Left hindlimb (tissue), 1 donor: ENCODE measurements at regions not wholly inside any gene's neighbourhood (a gene's known extent, or its start where the extent isn't known, plus 50 kb on each side); places are given as distances from the start of the nearest gene placed in this dataset.
"Not testable (repeated sequence)": the region's sequence is repeated elsewhere in the genome, so short reads cannot be mapped to it uniquely, and the experiment has no call there.

Experiments used
- DNase-seq: peaks from one replicate; pipeline ENCODE4 v3.0.0-alpha.2; 2018

- DNase-seq = no peak
These were observed 216.9 kb upstream of the NRIP1 start for GRCh38 chr21:15281714-15282113.

- no peak for DNase-seq
These were observed 217.9 kb upstream of the NRIP1 start for GRCh38 chr21:15282665-15283064.

- no peak for DNase-seq
These were observed 218.3 kb upstream of the NRIP1 start for GRCh38 chr21:15283138-15283537.

DNA sequence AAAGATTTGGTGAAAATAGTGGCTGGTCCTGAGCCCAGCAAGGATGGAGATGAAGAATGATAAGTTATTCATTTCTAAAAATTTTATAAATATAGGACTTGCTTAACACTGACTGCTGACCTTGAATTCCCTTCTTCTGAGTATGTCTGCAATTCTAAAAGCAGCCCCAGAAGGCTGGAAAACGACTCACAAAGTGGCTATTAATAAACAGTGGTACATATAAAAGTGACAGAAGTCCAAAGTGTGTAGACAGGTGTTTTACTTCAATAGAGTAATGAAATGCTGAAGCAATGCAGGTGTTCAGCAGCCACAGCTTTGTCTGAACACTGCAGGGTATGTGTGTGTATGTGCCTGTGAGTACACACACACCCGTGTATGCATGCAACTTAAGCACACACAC is 219.0 kb upstream of the NRIP1 start:
- DNase-seq = no peak

DNA sequence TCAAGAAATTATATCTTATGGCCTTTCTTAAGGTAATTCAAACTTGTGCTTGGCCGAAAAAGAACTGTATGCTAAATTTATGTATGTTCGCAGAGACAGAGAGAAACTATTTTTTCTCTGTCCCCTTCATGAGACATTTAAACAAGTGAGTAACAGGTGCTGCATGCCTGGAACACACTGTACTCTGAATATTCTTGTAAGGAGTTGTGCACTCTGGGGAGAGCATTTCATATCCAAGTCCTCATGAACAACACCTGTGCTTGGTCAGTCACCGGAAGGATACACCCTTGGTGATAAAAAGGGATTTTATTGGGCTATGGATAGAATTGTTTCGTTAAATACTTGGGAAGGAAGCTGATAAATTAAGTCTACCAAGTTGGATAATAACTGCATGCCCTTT is 220.8 kb upstream of the NRIP1 start:
- DNase-seq = no peak

DNA sequence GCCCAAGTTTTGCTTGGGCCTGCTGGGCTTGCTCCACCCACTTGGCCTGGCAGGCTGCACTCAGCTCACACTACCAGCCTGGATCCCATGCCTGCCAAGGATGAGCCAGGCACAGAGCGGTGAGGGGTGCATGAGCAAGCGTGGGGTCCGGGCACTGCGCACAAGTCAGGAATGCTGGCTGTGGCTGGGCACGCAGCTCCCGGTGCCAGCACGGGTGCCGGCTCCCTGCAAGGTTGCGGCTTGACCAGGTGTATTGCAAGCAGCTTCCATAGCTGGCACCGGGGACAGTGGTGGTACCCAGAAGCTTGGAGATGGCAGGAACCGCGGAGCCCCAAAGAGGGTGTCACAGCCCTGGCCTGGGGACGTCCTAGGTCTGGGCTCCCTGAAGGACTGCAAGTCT is 224.4 kb upstream of the NRIP1 start:
- DNase-seq = no peak

DNA sequence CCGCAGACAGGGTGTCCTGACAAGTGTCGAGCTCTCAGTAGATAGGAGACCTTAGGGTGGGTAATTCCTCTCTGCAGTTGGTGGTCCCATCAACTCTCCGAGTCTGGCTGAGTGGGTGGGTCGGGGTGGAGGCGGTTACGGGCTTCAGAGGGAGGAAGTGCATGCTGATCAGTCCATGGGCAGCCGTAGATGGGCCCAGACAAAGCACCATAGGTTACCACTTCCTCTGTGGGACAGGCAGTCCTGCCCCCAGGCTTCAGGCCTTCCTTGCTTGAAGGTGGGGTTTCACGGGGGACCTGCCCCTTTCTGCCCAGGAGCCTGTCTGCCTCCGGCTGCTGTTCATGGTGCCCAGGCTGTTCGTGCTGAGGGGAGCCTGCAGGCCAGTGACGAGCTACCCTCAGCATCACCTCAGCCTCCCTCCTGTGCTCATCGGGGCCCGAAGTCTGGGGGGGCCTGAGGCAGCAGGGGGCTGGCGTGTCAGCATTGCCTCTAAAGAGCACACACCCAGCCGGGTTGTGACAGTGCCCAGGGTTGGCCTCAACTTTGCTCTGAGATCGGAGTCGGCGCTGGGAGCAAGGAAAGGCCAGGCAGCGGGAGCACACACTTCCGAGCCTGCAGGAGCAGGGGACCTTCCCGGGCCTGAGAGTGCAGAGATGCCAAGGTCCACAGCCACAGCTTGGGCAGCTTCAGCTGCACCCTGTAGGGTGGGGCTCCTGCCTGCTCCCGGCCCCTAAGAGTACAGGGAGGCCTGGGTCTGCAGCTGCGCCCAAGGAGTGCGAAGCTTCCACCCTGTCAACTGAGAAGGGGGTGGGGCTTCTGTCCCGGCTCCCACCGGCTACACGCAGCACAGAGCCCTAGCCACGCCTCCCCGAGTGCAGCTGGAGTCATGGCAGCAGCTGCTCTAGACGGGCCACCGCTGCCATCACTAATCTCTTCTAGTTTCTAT is 225.4 kb upstream of the NRIP1 start:
- DNase-seq = no peak

DNA sequence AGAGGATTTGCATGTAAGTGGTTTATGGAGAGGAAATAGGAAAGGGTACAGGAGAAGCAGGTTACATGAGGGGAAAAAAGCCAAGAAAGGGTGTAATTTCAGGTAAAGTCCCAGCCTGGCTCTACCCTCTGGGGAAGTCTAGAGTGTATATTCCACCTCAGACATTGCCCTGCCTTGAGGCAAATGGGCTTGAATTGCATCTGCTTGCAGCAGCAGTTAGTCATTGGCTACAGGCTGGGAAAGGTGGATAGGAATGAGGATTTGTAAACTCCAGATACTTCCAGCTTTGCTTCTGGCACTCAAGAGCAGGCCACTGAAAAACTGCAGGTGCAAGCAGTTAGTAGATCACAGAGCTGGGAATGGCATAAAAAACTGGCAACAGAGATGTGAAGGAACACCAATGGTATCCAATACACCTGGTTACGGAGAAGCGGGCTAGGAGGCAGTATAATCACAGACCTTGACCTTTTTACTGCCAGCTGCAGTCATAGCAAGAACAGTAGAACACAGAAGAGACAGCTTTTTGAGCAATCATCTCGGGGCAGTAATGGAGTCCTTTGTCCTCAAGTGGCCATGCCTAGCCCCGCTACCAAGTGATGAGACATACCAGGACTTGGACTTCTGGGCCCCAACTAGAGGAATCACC is 226.9 kb upstream of the NRIP1 start:
- no peak for DNase-seq

- DNase-seq = no peak
These were observed 228.4 kb upstream of the NRIP1 start for GRCh38 chr21:15293240-15293639.

GRCh38 chr21:15295875-15296274 is 231.1 kb upstream of the NRIP1 start:
- DNase-seq = no peak

GRCh38 chr21:15297824-15298223 is 233.0 kb upstream of the NRIP1 start:
- no peak for DNase-seq

- DNase-seq = no peak
These were observed 233.5 kb upstream of the NRIP1 start for GRCh38 chr21:15298306-15298705.

DNA sequence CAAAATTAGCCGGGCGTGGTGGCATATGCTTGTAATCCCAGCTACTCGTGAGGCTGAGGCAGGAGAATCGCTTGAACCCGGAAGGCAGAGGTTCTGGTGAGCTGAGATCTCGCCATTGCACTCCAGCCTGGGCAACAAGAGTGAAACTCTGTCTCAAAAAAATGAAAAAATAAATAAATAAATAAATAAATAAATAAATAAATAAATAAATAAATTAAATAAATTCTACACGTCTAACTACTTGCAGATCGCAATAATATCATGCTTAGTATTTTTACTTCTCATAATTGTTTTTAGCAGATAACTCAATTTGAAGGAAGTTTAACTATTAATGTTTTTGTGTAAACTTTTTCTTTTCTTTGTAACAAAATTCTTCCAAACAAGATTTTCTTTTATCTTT is 234.0 kb upstream of the NRIP1 start:
- not testable (repeated sequence) for DNase-seq

GRCh38 chr21:15300131-15300530 is 235.3 kb upstream of the NRIP1 start:
- DNase-seq = no peak

DNA sequence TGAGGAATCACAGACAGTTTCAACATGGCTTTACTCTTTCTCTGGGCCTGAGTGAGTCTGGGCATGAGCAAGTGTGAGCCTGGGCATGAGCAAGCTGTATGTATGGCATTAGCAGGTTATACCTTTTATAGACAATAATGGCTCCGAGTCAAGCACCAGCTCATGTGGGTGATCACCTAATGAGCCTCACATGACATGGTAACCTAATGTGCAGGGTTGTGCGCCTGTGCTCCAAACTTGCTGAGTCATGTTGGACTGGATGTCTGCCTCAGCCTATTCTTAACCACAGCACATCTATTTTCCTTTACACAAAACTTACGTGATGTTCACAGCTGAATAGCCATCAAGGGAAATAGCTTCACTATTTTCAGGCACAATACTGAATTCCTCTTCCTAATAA is 236.2 kb upstream of the NRIP1 start:
- DNase-seq = no peak

DNA sequence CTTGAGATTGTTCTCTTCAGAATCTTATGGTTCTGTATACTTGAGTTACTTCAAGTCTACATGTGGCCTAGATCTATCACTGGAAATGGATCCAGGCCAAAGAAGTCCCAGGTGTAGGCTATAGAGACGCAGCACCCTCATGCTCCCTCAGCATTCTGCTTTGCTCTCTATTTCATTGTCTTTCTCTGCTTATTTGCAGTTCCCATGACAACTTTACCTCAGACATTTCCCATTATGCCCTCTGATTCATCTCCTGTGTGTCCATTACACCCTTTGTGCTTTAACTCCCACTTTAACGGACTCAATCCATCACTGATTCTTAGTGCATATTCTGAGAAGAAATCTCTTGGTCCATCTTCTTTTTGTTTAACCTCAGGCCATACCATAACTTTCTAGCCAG is 236.9 kb upstream of the NRIP1 start:
- no peak for DNase-seq

DNA sequence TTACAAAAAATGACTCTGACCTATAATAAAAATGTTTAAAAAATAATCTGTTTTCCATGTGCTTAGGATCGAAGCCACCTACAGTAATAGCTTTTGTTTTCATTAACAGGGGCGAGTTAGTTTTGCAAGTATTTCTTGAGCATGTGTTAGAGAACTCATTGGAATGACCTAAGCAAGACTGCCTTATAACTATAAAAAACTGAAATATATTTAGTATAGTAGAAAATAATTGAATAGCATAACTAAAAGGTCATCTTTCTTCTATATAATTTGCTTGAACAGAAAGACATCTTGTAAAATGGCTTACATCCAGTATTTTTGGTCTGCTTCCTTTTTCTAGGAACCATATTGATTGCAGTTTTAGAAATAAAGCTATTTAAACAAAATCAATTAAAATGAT is 241.5 kb upstream of the NRIP1 start:
- DNase-seq = no peak

DNA sequence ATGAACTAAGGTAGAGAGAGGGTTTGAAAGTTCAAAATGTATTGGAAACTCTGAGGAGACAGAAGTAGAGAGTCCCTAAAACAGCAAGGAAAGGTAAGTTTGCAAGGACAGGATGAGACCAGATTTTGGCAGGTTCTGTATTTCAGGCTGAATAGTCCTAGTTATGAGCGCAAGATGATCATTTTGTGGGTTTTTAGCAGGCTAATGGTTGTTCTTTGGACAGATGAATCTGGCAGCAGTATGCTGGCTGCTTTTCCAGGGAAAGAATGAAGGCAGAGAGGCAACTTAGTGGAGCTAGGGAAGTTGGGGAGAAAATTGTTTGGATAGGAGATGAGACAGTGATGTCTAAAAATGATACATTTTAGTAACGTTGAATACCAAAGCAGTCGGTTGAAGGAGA is 243.5 kb upstream of the NRIP1 start:
- no peak for DNase-seq

GRCh38 chr21:15309022-15309590 is 244.3 kb upstream of the NRIP1 start:
- DNase-seq = no peak

DNA sequence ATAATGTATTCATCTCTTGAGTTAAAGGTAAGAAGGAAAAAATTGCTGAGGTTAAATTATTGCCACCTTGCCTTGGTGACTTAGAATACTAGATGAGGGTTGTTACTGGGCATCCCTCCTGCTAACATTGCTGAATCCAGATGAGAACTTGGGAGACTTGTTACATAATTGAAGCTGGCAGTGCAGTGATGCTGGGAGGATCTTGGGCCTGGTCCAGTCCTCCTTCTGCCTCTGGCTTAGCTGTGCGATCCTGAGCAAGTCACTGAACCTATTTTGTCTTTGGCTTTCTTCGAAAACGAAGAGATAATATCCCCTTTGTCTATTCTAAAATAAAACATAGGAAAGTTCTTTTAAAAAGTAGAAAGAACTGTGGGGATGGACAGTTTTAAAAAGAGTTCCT is 244.9 kb upstream of the NRIP1 start:
- DNase-seq = no peak

DNA sequence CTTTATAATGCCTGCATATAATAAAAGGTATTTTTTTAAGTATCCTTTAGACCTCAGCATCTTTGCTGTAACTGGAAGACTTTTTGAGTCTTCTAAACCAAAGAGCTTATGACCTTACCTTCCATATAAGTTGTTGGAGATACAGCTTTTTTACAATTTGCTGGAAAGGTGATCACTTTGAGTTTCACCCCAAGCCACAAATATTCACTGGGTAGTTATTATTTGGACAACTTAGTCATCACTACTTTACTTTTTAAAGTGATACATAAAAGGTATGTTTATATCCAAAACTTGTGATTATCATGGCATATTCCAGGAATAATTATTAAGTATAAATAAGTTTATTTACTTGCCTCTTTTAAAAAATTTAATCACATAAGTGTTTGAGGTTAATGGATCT is 246.7 kb upstream of the NRIP1 start:
- DNase-seq = no peak

GRCh38 chr21:15317034-15317433 is 252.2 kb upstream of the NRIP1 start:
- not testable (repeated sequence) for DNase-seq

DNA sequence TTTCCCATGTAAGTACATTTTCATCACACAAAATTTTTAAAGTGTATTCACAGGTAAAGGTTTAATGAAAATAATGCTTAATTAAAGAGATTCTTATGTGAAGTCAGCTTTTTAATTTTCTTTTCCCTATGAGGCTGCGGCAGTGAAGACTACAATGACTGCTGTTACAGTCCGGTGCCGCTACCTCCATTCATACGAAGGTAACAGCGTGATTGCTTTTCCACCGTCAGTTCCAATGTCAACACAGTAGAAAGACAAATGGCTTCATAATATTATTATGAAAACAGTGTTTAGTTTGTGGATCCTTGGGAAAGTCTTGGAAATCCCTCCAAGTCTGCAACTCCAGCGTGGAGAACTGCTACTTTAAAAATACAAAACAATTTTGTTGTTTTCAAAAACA is 254.9 kb upstream of the NRIP1 start:
- DNase-seq = no peak

DNA sequence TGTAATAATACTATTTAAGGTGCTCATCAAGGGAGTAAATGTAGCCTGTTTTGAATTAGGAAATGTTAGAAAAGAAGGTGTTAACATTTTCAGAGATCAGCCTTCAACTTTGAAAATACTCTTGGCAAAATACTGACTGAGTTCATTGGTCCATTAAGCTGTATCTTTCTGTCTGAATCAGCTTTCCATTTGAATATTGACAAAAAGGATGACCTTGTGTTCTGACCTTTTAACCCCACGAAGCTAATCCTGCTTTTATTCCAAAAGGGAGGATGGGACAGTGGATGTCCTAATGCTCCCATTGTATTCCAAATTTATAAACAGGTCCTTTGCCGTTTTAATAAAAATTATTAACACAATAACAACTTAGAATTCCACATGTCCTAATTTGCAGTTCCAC is 259.7 kb upstream of the NRIP1 start:
- DNase-seq = no peak
